ENCODE measurements at regions not wholly inside any gene's neighbourhood (a gene's known extent, or its start where the extent isn't known, plus 50 kb on each side); places are given as distances from the start of the nearest gene placed in this dataset.

DNA sequence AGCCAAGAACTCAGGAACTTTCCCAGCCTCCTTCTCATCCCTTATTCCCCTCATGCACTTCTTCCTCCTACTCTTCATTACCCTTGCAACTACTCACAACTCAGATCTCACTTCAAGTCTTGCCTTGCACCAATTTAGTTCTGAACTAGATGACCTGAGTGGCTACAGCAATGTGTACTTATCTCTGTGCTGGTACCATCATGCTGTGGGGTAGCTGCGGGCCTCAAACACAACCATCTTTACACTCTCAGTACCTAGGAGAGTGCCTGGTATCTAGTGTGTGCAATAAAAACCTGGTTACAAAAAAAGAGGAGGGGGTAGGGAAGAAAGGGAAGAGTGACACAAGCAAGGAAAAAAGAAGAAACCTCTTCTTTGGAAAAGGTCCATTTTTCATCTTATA is 219.0 kb downstream of the SPTSSA start:
- Mint-ChIP-seq H3K4me3 (ENCODE audit: unreplicated experiment) (no peak overlapping the region), H3K27ac (ENCODE audit: unreplicated experiment) (no peak overlapping the region), H3K9me3 (ENCODE audit: unreplicated experiment) (no peaks in the 10 kb centered on the region), H3K4me1 (ENCODE audit: low read depth, unreplicated experiment) (no peaks in the 10 kb centered on the region), H3K36me3 (ENCODE audit: unreplicated experiment) (no peaks in the 10 kb centered on the region), H3K27me3 (ENCODE audit: unreplicated experiment) (no peaks in the 10 kb centered on the region)
- TF ChIP-seq, protein P1, sequence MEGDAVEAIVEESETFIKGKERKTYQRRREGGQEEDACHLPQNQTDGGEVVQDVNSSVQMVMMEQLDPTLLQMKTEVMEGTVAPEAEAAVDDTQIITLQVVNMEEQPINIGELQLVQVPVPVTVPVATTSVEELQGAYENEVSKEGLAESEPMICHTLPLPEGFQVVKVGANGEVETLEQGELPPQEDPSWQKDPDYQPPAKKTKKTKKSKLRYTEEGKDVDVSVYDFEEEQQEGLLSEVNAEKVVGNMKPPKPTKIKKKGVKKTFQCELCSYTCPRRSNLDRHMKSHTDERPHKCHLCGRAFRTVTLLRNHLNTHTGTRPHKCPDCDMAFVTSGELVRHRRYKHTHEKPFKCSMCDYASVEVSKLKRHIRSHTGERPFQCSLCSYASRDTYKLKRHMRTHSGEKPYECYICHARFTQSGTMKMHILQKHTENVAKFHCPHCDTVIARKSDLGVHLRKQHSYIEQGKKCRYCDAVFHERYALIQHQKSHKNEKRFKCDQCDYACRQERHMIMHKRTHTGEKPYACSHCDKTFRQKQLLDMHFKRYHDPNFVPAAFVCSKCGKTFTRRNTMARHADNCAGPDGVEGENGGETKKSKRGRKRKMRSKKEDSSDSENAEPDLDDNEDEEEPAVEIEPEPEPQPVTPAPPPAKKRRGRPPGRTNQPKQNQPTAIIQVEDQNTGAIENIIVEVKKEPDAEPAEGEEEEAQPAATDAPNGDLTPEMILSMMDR (IDR thresholded peaks at IDR 0.05; ENCODE audit: partially characterized antibody, unreplicated experiment) = no peak
- DNase-seq = no peak

DNA sequence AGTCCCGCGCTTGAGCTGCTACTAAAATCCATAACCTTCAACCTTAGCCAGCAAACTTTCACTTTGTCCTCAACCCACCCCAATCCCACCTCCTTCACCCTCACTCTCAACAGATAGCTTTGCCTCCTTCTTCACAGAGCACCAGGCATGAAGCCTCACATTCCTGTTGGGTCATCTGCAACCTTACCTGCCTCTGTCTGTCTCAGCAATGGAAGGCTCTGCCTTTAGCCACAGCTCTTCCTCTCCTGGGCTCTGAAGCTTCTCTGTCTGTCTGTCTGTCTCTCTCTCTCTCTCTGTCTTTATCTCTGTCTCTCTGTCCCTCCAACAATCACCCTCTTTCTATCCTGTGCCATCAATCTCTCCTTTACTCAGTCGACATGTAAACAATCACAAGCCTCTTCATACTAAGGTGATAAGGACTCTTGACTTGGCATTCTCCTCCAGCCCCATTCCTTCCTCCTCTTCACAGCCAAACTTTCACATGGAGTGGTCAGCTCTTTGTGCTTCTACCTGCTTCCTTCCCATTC is 220.8 kb downstream of the SPTSSA start:
- no peaks in the 10 kb centered on the region for H3K27me3 Mint-ChIP-seq (ENCODE audit: unreplicated experiment)
- no peaks in the 10 kb centered on the region for H3K4me1 Mint-ChIP-seq (ENCODE audit: low read depth, unreplicated experiment)
- DNase-seq = no peak
- H3K9me3 Mint-ChIP-seq (ENCODE audit: unreplicated experiment) = no peaks in the 10 kb centered on the region
- TF ChIP-seq, protein P1 (IDR thresholded peaks at IDR 0.05; ENCODE audit: partially characterized antibody, unreplicated experiment) = no peak
- no peaks in the 10 kb centered on the region for H3K36me3 Mint-ChIP-seq (ENCODE audit: unreplicated experiment)
- no peak overlapping the region for H3K27ac Mint-ChIP-seq (ENCODE audit: unreplicated experiment)
- H3K4me3 Mint-ChIP-seq (ENCODE audit: unreplicated experiment) = no peak overlapping the region

DNA sequence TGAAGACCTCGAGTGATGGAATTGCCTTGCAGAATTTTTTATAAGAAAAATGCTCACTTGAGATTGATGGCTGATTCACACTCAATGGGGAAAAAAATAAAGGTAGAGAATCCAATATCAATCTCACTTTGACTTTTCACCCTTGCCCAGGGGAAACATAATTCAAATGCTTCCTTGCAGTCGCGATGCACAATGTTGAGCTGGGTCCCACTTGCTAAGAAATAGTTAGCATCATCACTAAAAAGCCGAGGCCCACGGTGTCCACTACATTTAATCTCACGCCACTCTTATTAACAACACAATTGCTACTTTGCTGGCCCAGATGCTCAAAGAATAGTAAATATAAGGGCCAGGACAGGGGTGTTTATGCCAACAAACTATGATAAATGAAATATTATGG is 223.4 kb downstream of the SPTSSA start:
- DNase-seq = no peak
- no peaks in the 10 kb centered on the region for H3K4me1 Mint-ChIP-seq (ENCODE audit: low read depth, unreplicated experiment)
- no peak overlapping the region for H3K27ac Mint-ChIP-seq (ENCODE audit: unreplicated experiment)
- H3K9me3 Mint-ChIP-seq (ENCODE audit: unreplicated experiment) = no peaks in the 10 kb centered on the region
- H3K27me3 Mint-ChIP-seq (ENCODE audit: unreplicated experiment) = no peaks in the 10 kb centered on the region
- H3K4me3 Mint-ChIP-seq (ENCODE audit: unreplicated experiment) = no peak overlapping the region
- TF ChIP-seq, protein P1 (IDR thresholded peaks at IDR 0.05; ENCODE audit: partially characterized antibody, unreplicated experiment) = no peak
- H3K36me3 Mint-ChIP-seq (ENCODE audit: unreplicated experiment) = no peaks in the 10 kb centered on the region

DNA sequence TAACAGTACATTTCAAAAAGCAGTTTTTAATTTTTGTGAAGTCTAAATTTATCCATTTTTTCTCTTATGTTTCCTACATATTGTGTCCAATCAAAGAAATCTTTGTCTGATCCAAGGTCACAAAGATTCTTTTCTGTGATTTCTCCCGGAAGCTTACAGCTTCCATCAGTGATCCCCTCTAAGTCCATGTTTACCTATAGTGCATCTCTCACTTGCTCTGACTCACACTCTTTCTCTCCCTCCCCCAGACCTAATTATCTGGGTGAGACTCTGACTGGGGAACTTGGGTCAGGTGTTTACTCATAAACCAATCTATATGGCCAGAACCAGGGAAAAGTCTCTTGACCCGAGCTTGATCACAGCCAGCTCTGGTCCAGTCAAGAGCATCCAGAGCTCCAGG is 224.4 kb downstream of the SPTSSA start:
- no peaks in the 10 kb centered on the region for H3K36me3 Mint-ChIP-seq (ENCODE audit: unreplicated experiment)
- no peak overlapping the region for H3K27ac Mint-ChIP-seq (ENCODE audit: unreplicated experiment)
- no peaks in the 10 kb centered on the region for H3K4me1 Mint-ChIP-seq (ENCODE audit: low read depth, unreplicated experiment)
- no peak for DNase-seq
- TF ChIP-seq, protein P1 (IDR thresholded peaks at IDR 0.05; ENCODE audit: partially characterized antibody, unreplicated experiment) = no peak
- no peaks in the 10 kb centered on the region for H3K27me3 Mint-ChIP-seq (ENCODE audit: unreplicated experiment)
- no peak overlapping the region for H3K4me3 Mint-ChIP-seq (ENCODE audit: unreplicated experiment)
- H3K9me3 Mint-ChIP-seq (ENCODE audit: unreplicated experiment) = peaks cover under 1% of the 10 kb centered on the region

DNA sequence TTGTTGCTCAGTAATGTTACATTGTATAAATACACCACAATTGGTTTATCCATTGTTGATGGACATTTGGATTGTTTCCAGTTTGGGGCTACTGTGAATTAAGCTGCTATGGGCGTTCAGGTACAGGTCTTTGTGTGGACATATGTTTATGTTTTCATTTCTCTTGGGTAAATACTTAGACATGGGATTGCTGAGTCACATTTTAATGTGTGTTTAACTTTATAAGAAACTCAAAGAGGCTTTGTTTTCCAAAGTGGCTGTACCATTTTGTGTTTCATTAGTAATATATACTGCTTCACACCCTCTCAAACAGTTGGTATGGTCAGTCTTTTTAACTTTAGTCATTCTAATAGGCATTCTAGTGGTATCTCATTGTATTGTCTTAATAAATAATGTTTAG is 225.0 kb downstream of the SPTSSA start:
- no peak for DNase-seq
- H3K9me3 Mint-ChIP-seq (ENCODE audit: unreplicated experiment) = peaks cover 3% of the 10 kb centered on the region
- TF ChIP-seq, protein P1 (IDR thresholded peaks at IDR 0.05; ENCODE audit: partially characterized antibody, unreplicated experiment) = no peak

More for the DNA sequence above, 225.0 kb downstream of the SPTSSA start:
- H3K4me3 Mint-ChIP-seq (ENCODE audit: unreplicated experiment) = no peak overlapping the region
- no peaks in the 10 kb centered on the region for H3K4me1 Mint-ChIP-seq (ENCODE audit: low read depth, unreplicated experiment)
- no peaks in the 10 kb centered on the region for H3K27me3 Mint-ChIP-seq (ENCODE audit: unreplicated experiment)
- H3K27ac Mint-ChIP-seq (ENCODE audit: unreplicated experiment) = no peak overlapping the region
- no peaks in the 10 kb centered on the region for H3K36me3 Mint-ChIP-seq (ENCODE audit: unreplicated experiment)
